ENCODE measurements at regions not wholly inside any gene's neighbourhood (a gene's known extent, or its start where the extent isn't known, plus 50 kb on each side); places are given as distances from the start of the nearest gene placed in this dataset.

GRCh38 chr4:15303052-15303641 is 124.7 kb upstream of the C1QTNF7 start (continued):
- no peak for TF ChIP-seq REST (IDR thresholded peaks at IDR 0.05; ENCODE audit: unreplicated experiment)
- TF ChIP-seq, protein P1, sequence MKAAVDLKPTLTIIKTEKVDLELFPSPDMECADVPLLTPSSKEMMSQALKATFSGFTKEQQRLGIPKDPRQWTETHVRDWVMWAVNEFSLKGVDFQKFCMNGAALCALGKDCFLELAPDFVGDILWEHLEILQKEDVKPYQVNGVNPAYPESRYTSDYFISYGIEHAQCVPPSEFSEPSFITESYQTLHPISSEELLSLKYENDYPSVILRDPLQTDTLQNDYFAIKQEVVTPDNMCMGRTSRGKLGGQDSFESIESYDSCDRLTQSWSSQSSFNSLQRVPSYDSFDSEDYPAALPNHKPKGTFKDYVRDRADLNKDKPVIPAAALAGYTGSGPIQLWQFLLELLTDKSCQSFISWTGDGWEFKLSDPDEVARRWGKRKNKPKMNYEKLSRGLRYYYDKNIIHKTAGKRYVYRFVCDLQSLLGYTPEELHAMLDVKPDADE (IDR thresholded peaks at IDR 0.05): no peak

DNA sequence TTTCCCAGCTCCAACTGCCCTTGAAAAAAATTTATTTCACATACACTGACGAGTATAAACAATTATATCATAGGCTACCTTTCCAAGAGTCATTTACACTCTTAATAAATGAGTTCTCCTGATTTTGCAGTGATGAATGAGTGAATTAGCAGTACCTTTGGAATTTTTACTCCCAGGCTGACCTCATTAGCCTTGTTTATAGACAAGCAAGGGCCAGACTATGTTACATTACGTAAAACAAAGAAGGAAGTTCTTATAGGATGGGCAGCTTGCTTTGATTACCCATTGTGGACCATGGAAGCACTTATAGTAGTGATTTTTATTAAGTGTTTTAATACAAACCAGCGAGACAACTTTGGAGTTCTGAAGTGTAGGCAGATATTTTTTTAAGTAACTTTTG is 112.9 kb upstream of the C1QTNF7 start:
- Mint-ChIP-seq H3K4me3 (no peak overlapping the region), H3K27ac (no peak overlapping the region), H3K4me1 (peaks cover 13% of the 10 kb centered on the region; the same call in 2 of the 3 replicates), H3K27me3 (ENCODE audit: insufficient read depth, low read depth, poor library complexity) (no peaks in the 10 kb centered on the region), H3K36me3 (ENCODE audit: low read depth) (peaks cover 4% of the 10 kb centered on the region), H3K9me3 (peaks cover 16% of the 10 kb centered on the region)
- H3K27ac ChIP-seq (ENCODE audit: low read depth): no peak overlapping the region
- no peak for DNase-seq (ENCODE audit: low spot score)
- H3K9me2 ChIP-seq (ENCODE audit: insufficient read depth): no peaks in the 10 kb centered on the region
- H3K4me1 ChIP-seq (ENCODE audit: insufficient read depth): peaks cover 10% of the 10 kb centered on the region
- H3K27me3 ChIP-seq (ENCODE audit: insufficient read depth): no peaks in the 10 kb centered on the region
- no peaks in the 10 kb centered on the region for H4K20me1 ChIP-seq (replicated peaks; ENCODE audit: insufficient read depth)
- H3K4me3 ChIP-seq: no peak overlapping the region
- no peak for ATAC-seq
- no peaks in the 10 kb centered on the region for H3K36me3 ChIP-seq (ENCODE audit: insufficient read depth)
- no peak overlapping the region for H2AFZ ChIP-seq
- H3K79me2 ChIP-seq (replicated peaks; ENCODE audit: insufficient read depth): no peaks in the 10 kb centered on the region
- no peak overlapping the region for H3K4me2 ChIP-seq
- H3F3A ChIP-seq (replicated peaks; ENCODE audit: low read depth): no peaks in the 10 kb centered on the region
- TF ChIP-seq, protein P2, sequence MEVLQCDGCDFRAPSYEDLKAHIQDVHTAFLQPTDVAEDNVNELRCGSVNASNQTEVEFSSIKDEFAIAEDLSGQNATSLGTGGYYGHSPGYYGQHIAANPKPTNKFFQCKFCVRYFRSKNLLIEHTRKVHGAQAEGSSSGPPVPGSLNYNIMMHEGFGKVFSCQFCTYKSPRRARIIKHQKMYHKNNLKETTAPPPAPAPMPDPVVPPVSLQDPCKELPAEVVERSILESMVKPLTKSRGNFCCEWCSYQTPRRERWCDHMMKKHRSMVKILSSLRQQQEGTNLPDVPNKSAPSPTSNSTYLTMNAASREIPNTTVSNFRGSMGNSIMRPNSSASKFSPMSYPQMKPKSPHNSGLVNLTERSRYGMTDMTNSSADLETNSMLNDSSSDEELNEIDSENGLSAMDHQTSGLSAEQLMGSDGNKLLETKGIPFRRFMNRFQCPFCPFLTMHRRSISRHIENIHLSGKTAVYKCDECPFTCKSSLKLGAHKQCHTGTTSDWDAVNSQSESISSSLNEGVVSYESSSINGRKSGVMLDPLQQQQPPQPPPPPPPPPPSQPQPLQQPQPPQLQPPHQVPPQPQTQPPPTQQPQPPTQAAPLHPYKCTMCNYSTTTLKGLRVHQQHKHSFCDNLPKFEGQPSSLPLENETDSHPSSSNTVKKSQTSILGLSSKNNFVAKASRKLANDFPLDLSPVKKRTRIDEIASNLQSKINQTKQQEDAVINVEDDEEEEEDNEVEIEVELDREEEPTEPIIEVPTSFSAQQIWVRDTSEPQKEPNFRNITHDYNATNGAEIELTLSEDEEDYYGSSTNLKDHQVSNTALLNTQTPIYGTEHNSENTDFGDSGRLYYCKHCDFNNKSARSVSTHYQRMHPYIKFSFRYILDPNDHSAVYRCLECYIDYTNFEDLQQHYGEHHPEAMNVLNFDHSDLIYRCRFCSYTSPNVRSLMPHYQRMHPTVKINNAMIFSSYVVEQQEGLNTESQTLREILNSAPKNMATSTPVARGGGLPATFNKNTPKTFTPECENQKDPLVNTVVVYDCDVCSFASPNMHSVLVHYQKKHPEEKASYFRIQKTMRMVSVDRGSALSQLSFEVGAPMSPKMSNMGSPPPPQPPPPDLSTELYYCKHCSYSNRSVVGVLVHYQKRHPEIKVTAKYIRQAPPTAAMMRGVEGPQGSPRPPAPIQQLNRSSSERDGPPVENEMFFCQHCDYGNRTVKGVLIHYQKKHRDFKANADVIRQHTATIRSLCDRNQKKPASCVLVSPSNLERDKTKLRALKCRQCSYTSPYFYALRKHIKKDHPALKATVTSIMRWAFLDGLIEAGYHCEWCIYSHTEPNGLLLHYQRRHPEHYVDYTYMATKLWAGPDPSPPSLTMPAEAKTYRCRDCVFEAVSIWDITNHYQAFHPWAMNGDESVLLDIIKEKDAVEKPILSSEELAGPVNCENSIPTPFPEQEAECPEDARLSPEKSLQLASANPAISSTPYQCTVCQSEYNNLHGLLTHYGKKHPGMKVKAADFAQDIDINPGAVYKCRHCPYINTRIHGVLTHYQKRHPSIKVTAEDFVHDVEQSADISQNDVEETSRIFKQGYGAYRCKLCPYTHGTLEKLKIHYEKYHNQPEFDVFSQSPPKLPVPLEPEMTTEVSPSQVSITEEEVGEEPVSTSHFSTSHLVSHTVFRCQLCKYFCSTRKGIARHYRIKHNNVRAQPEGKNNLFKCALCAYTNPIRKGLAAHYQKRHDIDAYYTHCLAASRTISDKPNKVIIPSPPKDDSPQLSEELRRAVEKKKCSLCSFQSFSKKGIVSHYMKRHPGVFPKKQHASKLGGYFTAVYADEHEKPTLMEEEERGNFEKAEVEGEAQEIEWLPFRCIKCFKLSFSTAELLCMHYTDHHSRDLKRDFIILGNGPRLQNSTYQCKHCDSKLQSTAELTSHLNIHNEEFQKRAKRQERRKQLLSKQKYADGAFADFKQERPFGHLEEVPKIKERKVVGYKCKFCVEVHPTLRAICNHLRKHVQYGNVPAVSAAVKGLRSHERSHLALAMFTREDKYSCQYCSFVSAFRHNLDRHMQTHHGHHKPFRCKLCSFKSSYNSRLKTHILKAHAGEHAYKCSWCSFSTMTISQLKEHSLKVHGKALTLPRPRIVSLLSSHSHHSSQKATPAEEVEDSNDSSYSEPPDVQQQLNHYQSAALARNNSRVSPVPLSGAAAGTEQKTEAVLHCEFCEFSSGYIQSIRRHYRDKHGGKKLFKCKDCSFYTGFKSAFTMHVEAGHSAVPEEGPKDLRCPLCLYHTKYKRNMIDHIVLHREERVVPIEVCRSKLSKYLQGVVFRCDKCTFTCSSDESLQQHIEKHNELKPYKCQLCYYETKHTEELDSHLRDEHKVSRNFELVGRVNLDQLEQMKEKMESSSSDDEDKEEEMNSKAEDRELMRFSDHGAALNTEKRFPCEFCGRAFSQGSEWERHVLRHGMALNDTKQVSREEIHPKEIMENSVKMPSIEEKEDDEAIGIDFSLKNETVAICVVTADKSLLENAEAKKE (CRISPR knock-in tag; IDR thresholded peaks at IDR 0.05): no peak
- no peak for TF ChIP-seq ZNF114 (CRISPR knock-in tag; IDR thresholded peaks at IDR 0.05)
- no peak for TF ChIP-seq STAT1 (IDR thresholded peaks at IDR 0.05; ENCODE audit: unreplicated experiment)
- no peak for TF ChIP-seq ZNF331 (CRISPR knock-in tag; IDR thresholded peaks at IDR 0.05; ENCODE audit: low read depth)
- TF ChIP-seq CREB1 (CRISPR knock-in tag; IDR thresholded peaks at IDR 0.05; ENCODE audit: low read depth): no peak
- TF ChIP-seq EZH2phosphoT487 (IDR thresholded peaks at IDR 0.05; ENCODE audit: unreplicated experiment): no peak
- no peak for TF ChIP-seq EZH2 (IDR thresholded peaks at IDR 0.05; ENCODE audit: low read depth, unreplicated experiment)
- TF ChIP-seq, protein P1 (IDR thresholded peaks at IDR 0.05): no peak
- no peak for TF ChIP-seq JUNB (IDR thresholded peaks at IDR 0.05; ENCODE audit: unreplicated experiment)
- TF ChIP-seq POLR2AphosphoS5 (IDR thresholded peaks at IDR 0.05; ENCODE audit: low read depth): no peak
